Esophagus (tissue), 2 donors: ENCODE measurements at regions not wholly inside any gene's neighbourhood (a gene's known extent, or its start where the extent isn't known, plus 50 kb on each side); places are given as distances from the start of the nearest gene placed in this dataset.

Experiments used
- H3K27ac ChIP-seq, 2 donors: one replicate each; pipeline ENCODE4 v1.5.1; 2013; ENCODE audit warnings: low read depth in 2 of 2, mild to moderate bottlenecking in 2 of 2, inconsistent platforms in 1 of 2, low read length in 1 of 2, moderate library complexity in 1 of 2
- H3K27me3 ChIP-seq, 2 donors: one replicate each; pipeline ENCODE4 v1.6.1; 2013; ENCODE audit warnings: low read length in 2 of 2, control low read depth in 1 of 2, mild to moderate bottlenecking in 1 of 2; ENCODE audit not compliant: insufficient read depth in 2 of 2, control insufficient read depth in 1 of 2
- H3K36me3 ChIP-seq, 2 donors: one replicate each; pipeline ENCODE4 v1.6.1; 2013; ENCODE audit warnings: low read length in 1 of 2; ENCODE audit not compliant: control insufficient read depth in 2 of 2, insufficient read depth in 2 of 2
- H3K4me1 ChIP-seq, 2 donors: one replicate each; pipeline ENCODE4 v1.6.1; 2013; ENCODE audit warnings: low read length in 1 of 2; ENCODE audit not compliant: control insufficient read depth in 2 of 2, insufficient read depth in 2 of 2
- H3K4me3 ChIP-seq, 2 donors: one replicate each; pipeline ENCODE4 v1.5.1; 2013; ENCODE audit warnings: low read length in 2 of 2, mild to moderate bottlenecking in 2 of 2, low read depth in 1 of 2, moderate library complexity in 1 of 2
- H3K9me3 ChIP-seq, 2 donors: one replicate each; pipeline ENCODE4 v1.6.1; 2013; ENCODE audit warnings: mild to moderate bottlenecking in 2 of 2, low read depth in 1 of 2, low read length in 1 of 2, moderate library complexity in 1 of 2; ENCODE audit not compliant: control insufficient read depth in 2 of 2, insufficient read depth in 1 of 2
- WGBS, 2 donors: extraction: QIAGEN DNeasy Blood & Tissue Kit; methylation state at CpG; one replicate each; pipeline ENCODE4 v1.1.7; 2013; 5-methylcytosine and 5-hydroxymethylcytosine counted together
- donor health status: healthy with polysubstance abuse.
- donor health status: Bipolar disorder and iron deficiency.

- peaks cover 0 to 2% of the 10 kb centered on the region in 2 donors for H3K9me3 ChIP-seq
- H3K4me3 ChIP-seq = no peak overlapping the region
- H3K4me1 ChIP-seq = no peaks in the 10 kb centered on the region
- no peaks in the 10 kb centered on the region for H3K36me3 ChIP-seq
- no peaks in the 10 kb centered on the region for H3K27me3 ChIP-seq
- H3K27ac ChIP-seq = no peak overlapping the region
- WGBS, 2 donors = 95 to 99% methylated on average over 3 of the region's 3 CpGs
Observed at GRCh38 chr5:173378727-173379126, 50.5 kb upstream of the STC2 start.
